Mesothelial cell of epicardium (in vitro differentiated cells): ENCODE measurements at regions not wholly inside any gene's neighbourhood (a gene's known extent, or its start where the extent isn't known, plus 50 kb on each side); places are given as distances from the start of the nearest gene placed in this dataset.

Source experiments
- DNase-seq, 2 experiments: peaks; one replicate each; pipeline ENCODE4 v3.0.0; 2021; ENCODE audit warnings: low spot score in 2 of 2; ENCODE audit not compliant: unreplicated experiment in 2 of 2
- H3K27ac Mint-ChIP-seq: 2 replicates; pipeline ENCODE4 v1.8.0; 2021; ENCODE audit warnings: mixed read lengths
- H3K27me3 Mint-ChIP-seq: 2 replicates; pipeline ENCODE4 v1.8.0; 2021; ENCODE audit warnings: low read depth, mixed read lengths
- H3K36me3 Mint-ChIP-seq: 2 replicates; pipeline ENCODE4 v1.8.0; 2021; ENCODE audit warnings: mixed read lengths
- H3K4me1 Mint-ChIP-seq: 2 replicates; pipeline ENCODE4 v1.8.0; 2021; ENCODE audit warnings: mixed read lengths
- H3K4me3 Mint-ChIP-seq: 2 replicates; pipeline ENCODE4 v1.8.0; 2021; ENCODE audit warnings: mild to moderate bottlenecking, moderate library complexity, mixed read lengths
- H3K9me3 Mint-ChIP-seq: 2 replicates; pipeline ENCODE4 v1.8.0; 2021; ENCODE audit warnings: mixed read lengths
- TF ChIP-seq, protein P1 (sequence below): fragments of 200-600 bp; sonication (generic); IDR thresholded peaks from one replicate; pipeline ENCODE4 v1.5.0; 2021; ENCODE audit warnings: antibody characterized with exemption; ENCODE audit not compliant: unreplicated experiment

DNA sequence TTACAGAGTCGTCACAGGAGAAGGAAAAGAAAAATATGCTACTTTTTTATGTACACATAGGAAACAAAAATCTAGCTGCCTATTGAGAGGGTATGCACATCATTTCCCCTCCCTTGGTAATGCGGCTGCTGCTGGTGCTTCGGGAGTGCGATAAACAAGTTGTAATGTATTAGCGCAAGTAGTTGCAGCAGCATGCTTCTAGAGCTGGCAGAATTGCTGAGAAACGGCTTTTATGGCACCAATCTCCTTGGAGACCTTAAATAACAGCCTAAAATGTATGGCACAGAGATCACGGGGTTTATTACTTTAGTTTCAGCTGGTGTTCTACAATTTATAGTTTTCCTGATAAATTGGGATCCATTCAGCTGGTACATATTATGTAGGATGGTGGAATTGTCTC is 447.6 kb upstream of the TMPO start:
- Mint-ChIP-seq H3K27ac (no peak overlapping the region), H3K36me3 (no peaks in the 10 kb centered on the region), H3K4me1 (peaks cover 7% of the 10 kb centered on the region), H3K9me3 (peaks cover 3% of the 10 kb centered on the region), H3K4me3 (no peak overlapping the region), H3K27me3 (peaks cover 2% of the 10 kb centered on the region)
- DNase-seq = no peak
- TF ChIP-seq, protein P1, sequence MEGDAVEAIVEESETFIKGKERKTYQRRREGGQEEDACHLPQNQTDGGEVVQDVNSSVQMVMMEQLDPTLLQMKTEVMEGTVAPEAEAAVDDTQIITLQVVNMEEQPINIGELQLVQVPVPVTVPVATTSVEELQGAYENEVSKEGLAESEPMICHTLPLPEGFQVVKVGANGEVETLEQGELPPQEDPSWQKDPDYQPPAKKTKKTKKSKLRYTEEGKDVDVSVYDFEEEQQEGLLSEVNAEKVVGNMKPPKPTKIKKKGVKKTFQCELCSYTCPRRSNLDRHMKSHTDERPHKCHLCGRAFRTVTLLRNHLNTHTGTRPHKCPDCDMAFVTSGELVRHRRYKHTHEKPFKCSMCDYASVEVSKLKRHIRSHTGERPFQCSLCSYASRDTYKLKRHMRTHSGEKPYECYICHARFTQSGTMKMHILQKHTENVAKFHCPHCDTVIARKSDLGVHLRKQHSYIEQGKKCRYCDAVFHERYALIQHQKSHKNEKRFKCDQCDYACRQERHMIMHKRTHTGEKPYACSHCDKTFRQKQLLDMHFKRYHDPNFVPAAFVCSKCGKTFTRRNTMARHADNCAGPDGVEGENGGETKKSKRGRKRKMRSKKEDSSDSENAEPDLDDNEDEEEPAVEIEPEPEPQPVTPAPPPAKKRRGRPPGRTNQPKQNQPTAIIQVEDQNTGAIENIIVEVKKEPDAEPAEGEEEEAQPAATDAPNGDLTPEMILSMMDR = no peak

DNA sequence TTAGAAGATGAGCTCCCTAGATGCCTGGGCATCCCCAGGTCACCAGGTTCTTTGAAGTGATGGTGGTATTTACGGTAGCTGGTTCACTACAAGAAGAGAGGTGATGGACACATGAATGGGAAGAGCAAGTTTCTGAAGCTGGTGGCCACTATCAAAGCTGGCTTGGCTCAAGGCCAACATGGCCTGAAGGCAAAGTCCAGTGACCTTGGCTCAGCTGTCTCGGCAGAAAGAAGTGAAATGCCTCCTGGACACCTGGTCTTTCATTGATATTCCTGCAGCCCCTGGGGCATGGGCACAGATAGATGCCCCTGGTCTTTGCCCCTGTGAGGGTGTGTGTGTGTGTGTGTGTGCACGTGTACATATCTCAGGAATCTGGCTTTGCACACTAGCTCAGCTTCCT is 441.8 kb upstream of the TMPO start:
- no peaks in the 10 kb centered on the region for H3K36me3 Mint-ChIP-seq
- TF ChIP-seq, protein P1 = no peak
- H3K27me3 Mint-ChIP-seq = peaks cover 13% of the 10 kb centered on the region
- H3K4me1 Mint-ChIP-seq = no peaks in the 10 kb centered on the region
- peaks cover 3% of the 10 kb centered on the region for H3K9me3 Mint-ChIP-seq
- no peak overlapping the region for H3K4me3 Mint-ChIP-seq
- DNase-seq = no peak
- H3K27ac Mint-ChIP-seq = no peak overlapping the region

DNA sequence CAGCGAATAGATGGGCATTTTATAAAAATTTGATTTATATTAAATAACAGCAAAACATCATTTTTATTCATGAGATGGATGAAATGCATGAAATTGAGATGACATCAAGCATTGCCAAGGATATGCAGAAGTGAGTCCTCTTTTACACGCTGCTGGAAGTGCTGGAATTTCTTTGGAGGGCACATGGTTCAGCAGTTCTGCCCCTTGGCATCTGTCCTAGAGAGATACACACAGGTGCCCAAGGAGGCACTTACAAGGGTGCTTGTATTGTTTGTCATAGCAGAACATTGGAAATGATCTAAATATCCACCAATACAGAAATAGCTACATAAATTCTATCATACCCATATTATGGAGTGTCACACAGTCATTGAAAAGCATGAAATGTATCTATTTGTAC is 441.1 kb upstream of the TMPO start:
- Mint-ChIP-seq H3K9me3 (peaks cover 3% of the 10 kb centered on the region), H3K27ac (no peak overlapping the region), H3K27me3 (peaks cover 13% of the 10 kb centered on the region), H3K4me3 (no peak overlapping the region), H3K36me3 (no peaks in the 10 kb centered on the region), H3K4me1 (no peaks in the 10 kb centered on the region)
- TF ChIP-seq, protein P1 = no peak
- no peak for DNase-seq

DNA sequence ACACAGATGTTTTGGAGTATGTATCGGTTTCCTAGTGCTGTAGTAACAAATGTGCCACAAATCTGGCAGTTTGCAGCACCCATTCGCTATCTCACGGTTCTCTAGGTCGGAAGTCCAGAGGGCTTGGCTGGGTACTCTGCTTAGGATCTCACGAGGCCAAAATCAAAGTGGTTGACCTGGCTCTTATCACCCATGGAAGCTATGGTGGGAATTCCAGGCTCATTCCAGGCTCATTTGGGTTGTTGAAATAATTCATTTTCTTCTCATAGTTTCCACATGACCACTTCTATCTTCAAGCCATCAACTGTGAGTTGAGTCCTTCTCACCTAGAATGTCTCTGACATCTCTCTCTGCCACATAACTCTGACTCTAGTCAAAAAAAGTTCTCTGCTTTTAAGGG is 431.0 kb upstream of the TMPO start:
- no peak for DNase-seq
- TF ChIP-seq, protein P1 = no peak
- peaks cover 3% of the 10 kb centered on the region for H3K9me3 Mint-ChIP-seq

DNA sequence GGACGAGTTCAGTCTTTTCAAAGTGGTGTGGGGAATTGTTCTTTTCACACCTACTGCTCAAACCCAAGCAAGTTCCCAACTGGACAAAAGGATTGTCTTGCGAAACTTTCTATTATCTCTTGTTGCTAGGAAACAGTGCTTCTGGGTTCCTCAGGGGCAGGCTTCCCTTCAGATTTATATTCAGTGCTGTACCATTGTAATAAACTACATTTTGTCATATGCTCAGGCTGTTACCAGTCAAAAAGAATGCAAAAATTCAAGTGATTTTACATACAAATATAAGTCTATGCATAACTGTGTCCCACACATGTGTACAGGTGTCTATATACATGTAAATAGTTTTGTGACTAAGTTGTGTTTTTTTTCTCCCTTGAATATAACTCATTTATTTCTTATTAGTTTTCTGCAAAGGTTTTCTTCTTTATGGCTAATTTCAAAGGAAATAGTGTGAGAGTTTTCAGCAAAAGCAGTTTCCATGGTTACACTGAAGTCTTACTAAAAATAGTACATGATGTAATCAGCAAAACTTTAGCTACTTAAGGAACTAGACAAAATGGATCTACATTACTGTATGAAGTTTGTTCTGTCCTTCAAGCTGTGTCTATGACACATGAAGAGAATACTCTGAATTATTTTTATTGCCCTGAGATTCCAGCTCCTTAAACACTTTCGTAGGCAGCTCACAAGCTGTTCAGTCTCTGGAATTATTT is 430.2 kb upstream of the TMPO start:
- peaks cover 14% of the 10 kb centered on the region for H3K4me1 Mint-ChIP-seq
- H3K9me3 Mint-ChIP-seq = peaks cover 8% of the 10 kb centered on the region
- H3K27me3 Mint-ChIP-seq = peaks cover 4% of the 10 kb centered on the region
- TF ChIP-seq, protein P1 = no peak
- peak overlapping the region; percentile 89 for H3K27ac Mint-ChIP-seq
- H3K4me3 Mint-ChIP-seq = no peak overlapping the region
- H3K36me3 Mint-ChIP-seq = no peaks in the 10 kb centered on the region
- DNase-seq = no peak

More for the DNA sequence above, 431.0 kb upstream of the TMPO start:
- no peak overlapping the region for H3K27ac Mint-ChIP-seq
- H3K36me3 Mint-ChIP-seq = no peaks in the 10 kb centered on the region
- H3K4me3 Mint-ChIP-seq = no peak overlapping the region
- H3K4me1 Mint-ChIP-seq = peaks cover 14% of the 10 kb centered on the region
- peaks cover 4% of the 10 kb centered on the region for H3K27me3 Mint-ChIP-seq
